ENCODE measurements at regions not wholly inside any gene's neighbourhood (a gene's known extent, or its start where the extent isn't known, plus 50 kb on each side); places are given as distances from the start of the nearest gene placed in this dataset.

GRCh38 chr12:18857656-18858055 lies 119.7 kb downstream of the CAPZA3 start:
- H3K9me3 ChIP-seq: no peaks in the 10 kb centered on the region
- no peak for DNase-seq (ENCODE audit: extremely low spot score in 2 of 2)
- no peaks in the 10 kb centered on the region for H3K36me3 ChIP-seq
- intact Hi-C loops (cut with DNase I): no loop called here
- no peak overlapping the region for H3K4me3 ChIP-seq
- H3K4me1 ChIP-seq: no peaks in the 10 kb centered on the region
- H3K27ac ChIP-seq: no peak overlapping the region
- TF ChIP-seq POLR2A (IDR thresholded peaks at IDR 0.05) (no peak), POLR2AphosphoS5 (IDR thresholded peaks at IDR 0.05; ENCODE audit: insufficient read depth in 1 of 2, low read depth in 1 of 2) (no peak)
- TF ChIP-seq, protein P1, sequence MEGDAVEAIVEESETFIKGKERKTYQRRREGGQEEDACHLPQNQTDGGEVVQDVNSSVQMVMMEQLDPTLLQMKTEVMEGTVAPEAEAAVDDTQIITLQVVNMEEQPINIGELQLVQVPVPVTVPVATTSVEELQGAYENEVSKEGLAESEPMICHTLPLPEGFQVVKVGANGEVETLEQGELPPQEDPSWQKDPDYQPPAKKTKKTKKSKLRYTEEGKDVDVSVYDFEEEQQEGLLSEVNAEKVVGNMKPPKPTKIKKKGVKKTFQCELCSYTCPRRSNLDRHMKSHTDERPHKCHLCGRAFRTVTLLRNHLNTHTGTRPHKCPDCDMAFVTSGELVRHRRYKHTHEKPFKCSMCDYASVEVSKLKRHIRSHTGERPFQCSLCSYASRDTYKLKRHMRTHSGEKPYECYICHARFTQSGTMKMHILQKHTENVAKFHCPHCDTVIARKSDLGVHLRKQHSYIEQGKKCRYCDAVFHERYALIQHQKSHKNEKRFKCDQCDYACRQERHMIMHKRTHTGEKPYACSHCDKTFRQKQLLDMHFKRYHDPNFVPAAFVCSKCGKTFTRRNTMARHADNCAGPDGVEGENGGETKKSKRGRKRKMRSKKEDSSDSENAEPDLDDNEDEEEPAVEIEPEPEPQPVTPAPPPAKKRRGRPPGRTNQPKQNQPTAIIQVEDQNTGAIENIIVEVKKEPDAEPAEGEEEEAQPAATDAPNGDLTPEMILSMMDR (IDR thresholded peaks at IDR 0.05): no peak
- H3K27me3 ChIP-seq: no peaks in the 10 kb centered on the region

GRCh38 chr12:18859400-18859799 lies 121.5 kb downstream of the CAPZA3 start:
- DNase-seq (ENCODE audit: extremely low spot score in 2 of 2): no peak
- Histone ChIP-seq H3K9me3 (no peaks in the 10 kb centered on the region), H3K27me3 (no peaks in the 10 kb centered on the region), H3K4me1 (no peaks in the 10 kb centered on the region), H3K36me3 (no peaks in the 10 kb centered on the region), H3K4me3 (no peak overlapping the region), H3K27ac (no peak overlapping the region)
- no peak for TF ChIP-seq POLR2AphosphoS5 (IDR thresholded peaks at IDR 0.05; ENCODE audit: insufficient read depth in 1 of 2, low read depth in 1 of 2)
- no peak for TF ChIP-seq POLR2A (IDR thresholded peaks at IDR 0.05)
- TF ChIP-seq, protein P1 (IDR thresholded peaks at IDR 0.05): no peak
- intact Hi-C loops (cut with DNase I): no loop called here

GRCh38 chr12:18861287-18861858 lies 123.5 kb downstream of the CAPZA3 start:
- Histone ChIP-seq H3K9me3 (no peaks in the 10 kb centered on the region), H3K27ac (no peak overlapping the region), H3K36me3 (no peaks in the 10 kb centered on the region), H3K4me1 (no peaks in the 10 kb centered on the region), H3K4me3 (no peak overlapping the region), H3K27me3 (no peaks in the 10 kb centered on the region)
- TF ChIP-seq, protein P1 (IDR thresholded peaks at IDR 0.05): peak in 2 of 3 experiments; percentile 9 to 32
- TF ChIP-seq POLR2A (IDR thresholded peaks at IDR 0.05) (no peak), POLR2AphosphoS5 (IDR thresholded peaks at IDR 0.05; ENCODE audit: insufficient read depth in 1 of 2, low read depth in 1 of 2) (no peak)
- no peak for DNase-seq (ENCODE audit: extremely low spot score in 2 of 2)
- intact Hi-C loops (cut with DNase I): no loop called here

GRCh38 chr12:18863769-18864500 lies 126.0 kb downstream of the CAPZA3 start:
- H3K36me3 ChIP-seq: no peaks in the 10 kb centered on the region
- intact Hi-C loops (cut with DNase I): no loop called here
- no peak for TF ChIP-seq POLR2A (IDR thresholded peaks at IDR 0.05)
- H3K27me3 ChIP-seq: no peaks in the 10 kb centered on the region
- no peaks in the 10 kb centered on the region for H3K4me1 ChIP-seq
- H3K4me3 ChIP-seq: no peak overlapping the region
- no peak overlapping the region for H3K27ac ChIP-seq
- H3K9me3 ChIP-seq: no peaks in the 10 kb centered on the region
- no peak for DNase-seq (ENCODE audit: extremely low spot score in 2 of 2)

DNA sequence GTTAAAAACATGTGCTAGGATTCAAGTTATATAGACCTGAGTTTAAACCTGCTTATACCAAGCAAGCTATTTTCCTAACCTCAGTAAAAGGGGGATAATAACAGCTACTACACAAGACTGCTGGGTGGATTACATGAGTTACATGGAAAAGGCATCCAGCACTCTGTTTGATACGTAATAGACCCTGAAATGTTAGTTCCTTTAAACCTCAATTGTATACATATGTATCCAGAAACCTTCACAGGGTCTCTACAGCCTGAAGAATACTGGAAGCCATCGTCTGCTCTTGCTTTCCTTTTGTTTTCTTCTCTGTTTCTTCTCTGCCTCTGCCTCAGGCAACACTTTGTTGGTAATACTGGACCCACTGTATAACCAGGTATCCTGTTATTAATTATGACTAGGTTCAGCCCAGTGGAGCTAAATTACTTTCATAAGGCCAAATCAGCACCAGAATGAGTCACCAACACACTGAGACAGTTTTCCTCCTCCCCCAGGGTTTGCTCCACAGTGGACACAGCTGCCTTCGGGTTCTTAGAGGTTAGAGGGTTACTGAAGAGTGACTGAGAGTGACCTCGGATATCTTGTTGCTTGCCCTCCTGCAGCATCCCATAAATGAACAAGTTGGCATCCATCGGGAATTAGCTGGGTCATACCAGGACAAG lies 127.1 kb downstream of the CAPZA3 start:
- H3K27ac ChIP-seq: no peak overlapping the region
- no peak for DNase-seq (ENCODE audit: extremely low spot score in 2 of 2)
- TF ChIP-seq, protein P1 (IDR thresholded peaks at IDR 0.05): no peak
- TF ChIP-seq POLR2AphosphoS5 (IDR thresholded peaks at IDR 0.05; ENCODE audit: insufficient read depth in 1 of 2, low read depth in 1 of 2) (no peak), POLR2A (IDR thresholded peaks at IDR 0.05) (no peak)
- intact Hi-C loops (cut with DNase I): no loop called here
- no peaks in the 10 kb centered on the region for H3K9me3 ChIP-seq
- H3K4me1 ChIP-seq: no peaks in the 10 kb centered on the region
- H3K27me3 ChIP-seq: no peaks in the 10 kb centered on the region
- no peaks in the 10 kb centered on the region for H3K36me3 ChIP-seq
- no peak overlapping the region for H3K4me3 ChIP-seq

Data from vagina (tissue), 2 donors.